Hepatocyte (in vitro differentiated cells): ENCODE measurements at regions not wholly inside any gene's neighbourhood (a gene's known extent, or its start where the extent isn't known, plus 50 kb on each side); places are given as distances from the start of the nearest gene placed in this dataset.
"Not testable (repeated sequence)": the region's sequence is repeated elsewhere in the genome, so short reads cannot be mapped to it uniquely, and the experiment has no call there.

Source experiments
- DNase-seq: peaks from one replicate; pipeline ENCODE4 v3.0.0-alpha.2; 2016; ENCODE audit warnings: low spot score
- H2AFZ ChIP-seq: fragments of 200-600 bp; sonication (generic); 2 replicates; pipeline ENCODE4 v1.6.0; 2016; ENCODE audit warnings: antibody characterized with exemption, mild to moderate bottlenecking
- H3K27ac ChIP-seq: fragments of 200-600 bp; sonication (generic); 2 replicates; pipeline ENCODE4 v1.5.1; 2016; ENCODE audit warnings: mild to moderate bottlenecking
- H3K27me3 ChIP-seq: fragments of 200-600 bp; sonication (generic); 2 replicates; pipeline ENCODE4 v1.6.1; 2016
- H3K36me3 ChIP-seq: fragments of 200-600 bp; sonication (generic); replicated peaks from 2 replicates; pipeline ENCODE4 v1.5.1; 2016; ENCODE audit warnings: low read depth; ENCODE audit not compliant: insufficient read depth
- H3K4me1 ChIP-seq: fragments of 200-600 bp; sonication (generic); 2 replicates; pipeline ENCODE4 v1.5.1; 2016; ENCODE audit warnings: mild to moderate bottlenecking, moderate library complexity; ENCODE audit not compliant: insufficient read depth
- H3K4me2 ChIP-seq: fragments of 200-600 bp; sonication (generic); 2 replicates; pipeline ENCODE4 v1.6.0; 2016
- H3K4me3 ChIP-seq: fragments of 200-600 bp; sonication (generic); 2 replicates; pipeline ENCODE4 v1.5.1; 2016; ENCODE audit warnings: mild to moderate bottlenecking
- H3K79me2 ChIP-seq: fragments of 200-600 bp; sonication (generic); 2 replicates; pipeline ENCODE4 v1.6.0; 2017; ENCODE audit warnings: mild to moderate bottlenecking
- H3K9me2 ChIP-seq: fragments of 200-600 bp; sonication (generic); replicated peaks from 2 replicates; pipeline ENCODE4 v1.6.0; 2017; ENCODE audit warnings: mild to moderate bottlenecking; ENCODE audit not compliant: insufficient read depth
- H3K9me3 ChIP-seq: fragments of 200-600 bp; sonication (generic); 2 replicates; pipeline ENCODE4 v1.5.1; 2016; ENCODE audit warnings: low read depth, mild to moderate bottlenecking
- H4K20me1 ChIP-seq: fragments of 200-600 bp; sonication (generic); 2 replicates; pipeline ENCODE4 v1.6.0; 2016; ENCODE audit warnings: mild to moderate bottlenecking; ENCODE audit not compliant: insufficient read depth, poor library complexity, severe bottlenecking
- CTCF ChIP-seq: fragments of 200-600 bp; sonication (generic); IDR thresholded peaks from 2 replicates; pipeline ENCODE4 v1.5.1; 2016; ENCODE audit warnings: antibody characterized with exemption, mild to moderate bottlenecking; ENCODE audit not compliant: poor library complexity
- EZH2 ChIP-seq: fragments of 200-600 bp; sonication (generic); IDR thresholded peaks from 2 replicates; pipeline ENCODE4 v1.6.1; 2016; ENCODE audit warnings: antibody characterized with exemption, mild to moderate bottlenecking, borderline replicate concordance
- EZH2phosphoT487 ChIP-seq: fragments of 200-600 bp; sonication (generic); IDR thresholded peaks from one replicate; pipeline ENCODE4 v1.6.1; 2018; ENCODE audit warnings: antibody characterized with exemption, mild to moderate bottlenecking, low read depth, moderate library complexity; ENCODE audit not compliant: unreplicated experiment, severe bottlenecking
- WGBS: methylation state at CpG from one replicate; pipeline ENCODE4 v1.1.6; 2016; ENCODE audit warnings: low lambda C conversion rate; ENCODE audit errors: missing lambda C conversion rate; 5-methylcytosine and 5-hydroxymethylcytosine counted together

DNA sequence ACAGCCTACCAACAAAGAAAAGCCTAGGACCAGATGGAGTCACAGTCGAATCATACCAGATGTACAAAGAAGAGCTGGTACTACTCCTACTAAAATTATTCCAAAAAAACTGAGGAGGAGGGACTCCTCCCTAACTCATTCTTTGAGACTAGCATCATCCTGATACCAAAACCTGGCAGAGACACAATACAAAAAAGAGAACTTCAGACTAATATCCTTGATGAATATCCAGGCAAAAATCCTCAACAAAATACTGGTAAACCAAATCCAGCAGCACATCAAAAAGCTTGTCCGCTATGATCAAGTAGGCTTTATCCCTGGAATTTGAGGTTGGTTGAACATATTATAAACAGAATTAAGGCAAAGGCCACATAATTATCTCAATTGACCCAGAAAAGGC is 900.4 kb upstream of the ARRDC3 start:
- Histone ChIP-seq H3K79me2 (no peaks in the 10 kb centered on the region), H3K4me2 (no peak overlapping the region), H3K27me3 (no peaks in the 10 kb centered on the region), H3K4me3 (no peak overlapping the region), H3K4me1 (no peaks in the 10 kb centered on the region), H3K27ac (no peak overlapping the region), H4K20me1 (no peaks in the 10 kb centered on the region), H3K36me3 (no peaks in the 10 kb centered on the region), H2AFZ (no peak overlapping the region), H3K9me3 (no peaks in the 10 kb centered on the region), H3K9me2 (no peaks in the 10 kb centered on the region)
- TF ChIP-seq EZH2phosphoT487: no peak
- TF ChIP-seq EZH2: no peak
- no peak for TF ChIP-seq CTCF
- 90% methylated on average over 2 of the region's 2 CpGs for WGBS
- DNase-seq: no peak

DNA sequence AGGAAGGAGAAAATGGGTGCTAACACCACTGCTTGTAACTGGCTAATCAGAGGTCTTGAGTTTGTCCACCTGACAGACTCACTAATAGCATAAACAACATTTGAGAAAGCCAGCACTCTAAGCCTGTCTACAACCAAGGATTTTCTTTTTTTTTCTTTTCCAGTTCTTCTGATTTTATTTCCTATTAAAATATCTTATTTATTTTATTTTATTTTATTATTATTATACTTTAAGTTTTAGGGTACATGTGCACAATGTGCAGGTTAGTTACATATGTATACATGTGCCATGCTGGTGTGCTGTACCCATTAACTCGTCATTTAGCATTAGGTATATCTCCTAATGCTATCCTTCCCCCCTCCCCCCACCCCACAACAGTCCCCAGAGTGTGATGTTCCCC is 888.6 kb upstream of the ARRDC3 start:
- WGBS: no CpG with 5 or more reads among the region's 1 CpG
- not testable (repeated sequence) for DNase-seq, H2AFZ ChIP-seq, H3K27me3 ChIP-seq, H3K9me2 ChIP-seq, H4K20me1 ChIP-seq, H3K9me3 ChIP-seq, H3K27ac ChIP-seq, H3K36me3 ChIP-seq, H3K4me1 ChIP-seq, H3K4me2 ChIP-seq, H3K4me3 ChIP-seq, H3K79me2 ChIP-seq

- H3K27ac ChIP-seq: no peak overlapping the region
- no peaks in the 10 kb centered on the region for H3K79me2 ChIP-seq
- no peaks in the 10 kb centered on the region for H3K4me1 ChIP-seq
- H4K20me1 ChIP-seq: no peaks in the 10 kb centered on the region
- no peaks in the 10 kb centered on the region for H3K9me3 ChIP-seq
- no peaks in the 10 kb centered on the region for H3K27me3 ChIP-seq
- 83% methylated on average over 6 of the region's 6 CpGs for WGBS
- DNase-seq: no peak
- no peak for TF ChIP-seq EZH2
- TF ChIP-seq EZH2phosphoT487: no peak
- TF ChIP-seq CTCF: no peak
- no peaks in the 10 kb centered on the region for H3K36me3 ChIP-seq
- no peak overlapping the region for H3K4me2 ChIP-seq
- no peaks in the 10 kb centered on the region for H3K9me2 ChIP-seq
- no peak overlapping the region for H2AFZ ChIP-seq
- no peak overlapping the region for H3K4me3 ChIP-seq
Measured at GRCh38 chr5:92268343-92268742, 885.2 kb upstream of the ARRDC3 start.

- WGBS: 81% methylated on average over 4 of the region's 4 CpGs
- H3K79me2 ChIP-seq: no peaks in the 10 kb centered on the region
- no peaks in the 10 kb centered on the region for H3K4me1 ChIP-seq
- H4K20me1 ChIP-seq: no peaks in the 10 kb centered on the region
- no peaks in the 10 kb centered on the region for H3K27me3 ChIP-seq
- H2AFZ ChIP-seq: no peak overlapping the region
- no peaks in the 10 kb centered on the region for H3K9me2 ChIP-seq
- H3K4me2 ChIP-seq: no peak overlapping the region
- H3K36me3 ChIP-seq: no peaks in the 10 kb centered on the region
- no peak overlapping the region for H3K4me3 ChIP-seq
- no peak for DNase-seq
- TF ChIP-seq CTCF: no peak
- TF ChIP-seq EZH2: no peak
- no peak for TF ChIP-seq EZH2phosphoT487
- H3K9me3 ChIP-seq: no peaks in the 10 kb centered on the region
- no peak overlapping the region for H3K27ac ChIP-seq
Measured at GRCh38 chr5:92267830-92268229, 884.7 kb upstream of the ARRDC3 start.
